Trophoblast cell (in vitro differentiated cells and primary cell): ENCODE measurements at regions not wholly inside any gene's neighbourhood (a gene's known extent, or its start where the extent isn't known, plus 50 kb on each side); places are given as distances from the start of the nearest gene placed in this dataset.

Experiments
- DNase-seq, 2 donors: peaks; one replicate each; pipeline ENCODE4 v3.0.0-alpha.2; 2016
- H2AFZ ChIP-seq: 2 replicates; pipeline ENCODE4 v1.6.1; 2013; ENCODE audit warnings: low read length, moderate library complexity, mild to moderate bottlenecking; ENCODE audit not compliant: insufficient read depth, poor library complexity
- H2AK5ac ChIP-seq: 2 replicates; pipeline ENCODE4 v1.6.1; 2013; ENCODE audit warnings: mild to moderate bottlenecking, low read length
- H2BK120ac ChIP-seq: 2 replicates; pipeline ENCODE4 v1.6.1; 2013; ENCODE audit warnings: low read length, mild to moderate bottlenecking, moderate library complexity; ENCODE audit not compliant: insufficient read depth, poor library complexity
- H2BK12ac ChIP-seq: 2 replicates; pipeline ENCODE4 v1.6.1; 2013; ENCODE audit warnings: mild to moderate bottlenecking, low read length, moderate library complexity
- H2BK5ac ChIP-seq: 2 replicates; pipeline ENCODE4 v1.6.1; 2013; ENCODE audit warnings: low read length, low read depth, moderate library complexity, mild to moderate bottlenecking; ENCODE audit not compliant: poor library complexity
- H3K14ac ChIP-seq: 2 replicates; pipeline ENCODE4 v1.6.1; 2013; ENCODE audit warnings: mild to moderate bottlenecking, low read length
- H3K18ac ChIP-seq: 2 replicates; pipeline ENCODE4 v1.6.1; 2013; ENCODE audit warnings: mild to moderate bottlenecking, low read length
- H3K23ac ChIP-seq: 2 replicates; pipeline ENCODE4 v1.6.1; 2013; ENCODE audit warnings: low read length
- H3K27ac ChIP-seq: 2 replicates; pipeline ENCODE4 v1.5.1; 2013; ENCODE audit warnings: low read depth, mild to moderate bottlenecking, inconsistent platforms, low read length, moderate library complexity
- H3K27me3 ChIP-seq: 2 replicates; pipeline ENCODE4 v1.6.1; 2013; ENCODE audit warnings: inconsistent platforms, mild to moderate bottlenecking, low read length, moderate library complexity; ENCODE audit not compliant: insufficient read depth
- H3K36me3 ChIP-seq, 2 experiments: 1 replicate in 1 of 2; 2 replicates in 1 of 2; pipeline ENCODE4 v1.6.1; 2013; ENCODE audit warnings: low read length in 2 of 2, mild to moderate bottlenecking in 2 of 2, moderate library complexity in 1 of 2; ENCODE audit not compliant: insufficient read depth in 2 of 2, control insufficient read depth in 1 of 2
- H3K4ac ChIP-seq: 2 replicates; pipeline ENCODE4 v1.6.1; 2013; ENCODE audit warnings: low read depth, mild to moderate bottlenecking, low read length, moderate library complexity
- H3K4me1 ChIP-seq, 2 experiments: 1 replicate in 1 of 2; 2 replicates in 1 of 2; pipeline ENCODE4 v1.6.1; 2013; ENCODE audit warnings: low read length in 2 of 2, mild to moderate bottlenecking in 2 of 2, moderate library complexity in 1 of 2; ENCODE audit not compliant: insufficient read depth in 2 of 2, control insufficient read depth in 1 of 2
- H3K4me2 ChIP-seq: 2 replicates; pipeline ENCODE4 v1.6.1; 2013; ENCODE audit warnings: inconsistent platforms, mild to moderate bottlenecking, low read length, moderate library complexity
- H3K4me3 ChIP-seq: 2 replicates; pipeline ENCODE4 v1.5.1; 2013; ENCODE audit warnings: mild to moderate bottlenecking, low read depth, low read length, inconsistent platforms
- H3K79me1 ChIP-seq: one replicate; pipeline ENCODE4 v1.6.1; 2013; ENCODE audit warnings: low read length
- H3K79me2 ChIP-seq: 2 replicates; pipeline ENCODE4 v1.6.1; 2013; ENCODE audit warnings: low read length, mild to moderate bottlenecking; ENCODE audit not compliant: control insufficient read depth, insufficient read depth, poor library complexity
- H3K9ac ChIP-seq: 2 replicates; pipeline ENCODE4 v1.6.1; 2013; ENCODE audit warnings: mild to moderate bottlenecking, low read length
- H3K9me3 ChIP-seq: 2 replicates; pipeline ENCODE4 v1.6.1; 2013; ENCODE audit warnings: low read depth, mild to moderate bottlenecking, control low read depth, inconsistent platforms, low read length; ENCODE audit not compliant: insufficient read depth
- H4K12ac ChIP-seq: 2 replicates; pipeline ENCODE4 v1.6.1; 2013; ENCODE audit warnings: low read depth, mild to moderate bottlenecking, low read length, moderate library complexity
- H4K8ac ChIP-seq: 2 replicates; pipeline ENCODE4 v1.6.1; 2013; ENCODE audit warnings: low read depth, mild to moderate bottlenecking, low read length, moderate library complexity
- H4K91ac ChIP-seq: one replicate; pipeline ENCODE4 v1.6.1; 2013; ENCODE audit warnings: low read depth, mild to moderate bottlenecking, low read length, moderate library complexity
- WGBS: extraction: QIAGEN DNeasy Blood & Tissue Kit; methylation state at CpG from one replicate; pipeline ENCODE4 v1.1.7; 2013; ENCODE audit warnings: missing lambda C conversion rate; ENCODE audit not compliant: insufficient read length, insufficient coverage; ENCODE audit errors: extremely low coverage; 5-methylcytosine and 5-hydroxymethylcytosine counted together

- Histone ChIP-seq H2AK5ac (no peak overlapping the region), H3K27ac (no peak overlapping the region), H3K4me1 (peaks cover 5 to 7% of the 10 kb centered on the region in 2 experiments), H3K23ac (no peak overlapping the region), H3K4me3 (no peak overlapping the region), H2AFZ (no peak overlapping the region), H3K9me3 (no peaks in the 10 kb centered on the region), H2BK5ac (no peak overlapping the region), H3K79me2 (no peaks in the 10 kb centered on the region), H3K9ac (no peak overlapping the region), H3K18ac (no peak overlapping the region), H3K4ac (no peak overlapping the region), H2BK120ac (no peak overlapping the region), H4K91ac (no peak overlapping the region), H4K12ac (no peak overlapping the region), H4K8ac (no peak overlapping the region), H3K79me1 (peaks cover 3% of the 10 kb centered on the region), H3K4me2 (no peak overlapping the region), H3K14ac (no peak overlapping the region), H3K27me3 (no peaks in the 10 kb centered on the region), H2BK12ac (no peak overlapping the region), H3K36me3 (no peaks in the 10 kb centered on the region)
- DNase-seq: no peak
- no CpG with 5 or more reads among the region's 9 CpGs for WGBS
Observed at GRCh38 chr2:14760169-14760568, 127.7 kb downstream of the LRATD1 start.

- Histone ChIP-seq H3K27me3 (no peaks in the 10 kb centered on the region), H3K18ac (no peak overlapping the region), H3K9me3 (no peaks in the 10 kb centered on the region), H3K4me3 (no peak overlapping the region), H2BK120ac (no peak overlapping the region), H3K79me2 (no peaks in the 10 kb centered on the region), H3K14ac (no peak overlapping the region), H2AFZ (no peak overlapping the region), H3K4ac (no peak overlapping the region), H4K91ac (no peak overlapping the region), H2BK5ac (no peak overlapping the region), H2BK12ac (no peak overlapping the region), H3K9ac (no peak overlapping the region), H2AK5ac (no peak overlapping the region), H3K23ac (no peak overlapping the region), H3K4me2 (no peak overlapping the region), H3K4me1 (peaks cover 5% of the 10 kb centered on the region in 2 experiments), H3K27ac (no peak overlapping the region), H4K8ac (no peak overlapping the region), H3K79me1 (peaks cover 3% of the 10 kb centered on the region), H3K36me3 (no peaks in the 10 kb centered on the region), H4K12ac (no peak overlapping the region)
- no peak for DNase-seq
- 100% methylated on average over 1 of the region's 11 CpGs for WGBS
Observed at GRCh38 chr2:14761118-14761517, 128.6 kb downstream of the LRATD1 start.

DNA sequence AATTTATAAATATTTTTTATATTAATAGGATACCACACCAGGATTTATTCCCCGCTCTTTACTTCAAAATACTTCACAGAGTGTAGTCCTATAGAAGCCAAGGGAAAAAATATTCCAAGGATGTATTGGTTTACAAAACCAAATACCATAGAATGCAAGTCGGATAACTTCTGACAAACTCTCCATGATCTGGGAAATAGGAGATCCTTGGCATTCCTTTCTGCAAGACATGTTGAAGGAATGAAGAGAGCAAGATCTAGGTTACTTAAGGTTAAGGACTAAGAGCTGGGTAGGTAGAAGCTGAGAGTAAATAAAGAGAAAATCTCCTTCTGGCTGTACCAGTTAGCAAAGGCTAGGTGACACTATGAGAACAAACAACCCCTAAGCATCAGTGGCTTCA is 141.2 kb downstream of the LRATD1 start:
- Histone ChIP-seq H3K14ac (no peak overlapping the region), H2BK12ac (no peak overlapping the region), H3K36me3 (no peaks in the 10 kb centered on the region), H2AK5ac (no peak overlapping the region), H3K79me2 (no peaks in the 10 kb centered on the region), H3K9me3 (no peaks in the 10 kb centered on the region), H3K4me1 (no peaks in the 10 kb centered on the region), H3K4ac (no peak overlapping the region), H4K12ac (no peak overlapping the region), H3K4me3 (no peak overlapping the region), H3K4me2 (no peak overlapping the region), H2BK120ac (no peak overlapping the region), H2BK5ac (no peak overlapping the region), H3K79me1 (no peaks in the 10 kb centered on the region), H3K9ac (no peak overlapping the region), H3K27me3 (no peaks in the 10 kb centered on the region), H3K27ac (no peak overlapping the region), H3K18ac (no peak overlapping the region), H3K23ac (no peak overlapping the region), H2AFZ (no peak overlapping the region), H4K91ac (no peak overlapping the region), H4K8ac (no peak overlapping the region)
- WGBS: no CpG with 5 or more reads among the region's 2 CpGs
- DNase-seq: peak; percentile 49 to 91

GRCh38 chr2:14774436-14774968 is 142.0 kb downstream of the LRATD1 start:
- Histone ChIP-seq H3K79me1 (no peaks in the 10 kb centered on the region), H3K18ac (no peak overlapping the region), H2BK12ac (no peak overlapping the region), H3K14ac (no peak overlapping the region), H3K9ac (no peak overlapping the region), H3K79me2 (no peaks in the 10 kb centered on the region), H3K9me3 (no peaks in the 10 kb centered on the region), H2AK5ac (no peak overlapping the region), H3K27me3 (no peaks in the 10 kb centered on the region), H2BK5ac (no peak overlapping the region), H3K23ac (no peak overlapping the region), H3K4me1 (peaks cover 0 to 3% of the 10 kb centered on the region in 2 experiments), H4K12ac (no peak overlapping the region), H3K27ac (no peak overlapping the region), H2BK120ac (no peak overlapping the region), H2AFZ (no peak overlapping the region), H3K4me2 (no peak overlapping the region), H3K4me3 (no peak overlapping the region), H3K4ac (no peak overlapping the region), H4K8ac (no peak overlapping the region), H3K36me3 (no peaks in the 10 kb centered on the region), H4K91ac (no peak overlapping the region)
- no CpG with 5 or more reads among the region's 5 CpGs for WGBS
- peak in 1 of 2 donors; percentile 30 for DNase-seq
